GM21367 (cell line): ENCODE measurements at regions not wholly inside any gene's neighbourhood (a gene's known extent, or its start where the extent isn't known, plus 50 kb on each side); places are given as distances from the start of the nearest gene placed in this dataset.

Experiments used
- ATAC-seq: cut with Tn5 transposase; IDR thresholded peaks from one replicate; pipeline ENCODE4 v1.9.1; 2021; ENCODE audit not compliant: unreplicated experiment

GRCh38 chr6:18752278-18753068, 365.3 kb downstream of the RNF144B start:
- no peak for ATAC-seq

- ATAC-seq, result no peak
Observed at GRCh38 chr6:18753076-18753475, 365.9 kb downstream of the RNF144B start.

- ATAC-seq, result no peak
Observed at GRCh38 chr6:18763086-18763485, 375.9 kb downstream of the RNF144B start.

- no peak for ATAC-seq
Observed at GRCh38 chr6:18784794-18785193, 397.6 kb downstream of the RNF144B start.

- no peak for ATAC-seq
Observed at GRCh38 chr6:18785810-18786490, 398.8 kb downstream of the RNF144B start.

- no peak for ATAC-seq
Observed at GRCh38 chr6:18792866-18793265, 405.7 kb downstream of the RNF144B start.

GRCh38 chr6:18795726-18796125, 408.6 kb downstream of the RNF144B start:
- no peak for ATAC-seq

- ATAC-seq, result no peak
Observed at GRCh38 chr6:18820725-18821124, 433.6 kb downstream of the RNF144B start.

- no peak for ATAC-seq
Observed at GRCh38 chr6:18823782-18824386, 436.7 kb downstream of the RNF144B start.

- ATAC-seq, result no peak
Observed at GRCh38 chr6:18829272-18829870, 442.2 kb downstream of the RNF144B start.

GRCh38 chr6:18835976-18836375, 448.8 kb downstream of the RNF144B start:
- ATAC-seq, result no peak

GRCh38 chr6:18837013-18837412, 449.9 kb downstream of the RNF144B start:
- ATAC-seq, result no peak

- ATAC-seq, result no peak
Observed at GRCh38 chr6:18842534-18842933, 455.4 kb downstream of the RNF144B start.

GRCh38 chr6:18845896-18846295, 458.7 kb downstream of the RNF144B start:
- ATAC-seq, result no peak

GRCh38 chr6:18846327-18846726, 459.2 kb downstream of the RNF144B start:
- no peak for ATAC-seq

- ATAC-seq, result no peak
Observed at GRCh38 chr6:18861204-18861603, 474.1 kb downstream of the RNF144B start.

GRCh38 chr6:18883268-18883667, 496.1 kb downstream of the RNF144B start:
- ATAC-seq, result no peak

GRCh38 chr6:18883851-18884250, 496.7 kb downstream of the RNF144B start:
- ATAC-seq, result no peak

- no peak for ATAC-seq
Observed at GRCh38 chr6:18893540-18894269, 506.6 kb downstream of the RNF144B start.

- ATAC-seq, result no peak
Observed at GRCh38 chr6:18897350-18897749, 510.2 kb downstream of the RNF144B start.

GRCh38 chr6:18904681-18905080, 517.5 kb downstream of the RNF144B start:
- ATAC-seq, result no peak
